H1 (cell line): ENCODE measurements at regions not wholly inside any gene's neighbourhood (a gene's known extent, or its start where the extent isn't known, plus 50 kb on each side); places are given as distances from the start of the nearest gene placed in this dataset.

Experiments used
- CTCF ChIA-PET: fragments of 300-600 bp; sonication (Branson Sonifier 250); formaldehyde crosslinking; loops from one replicate; lab custom pipeline; 2021; ENCODE audit not compliant: partially characterized antibody; lab: Charles Lee
- POLR2A ChIA-PET: fragments of 300-600 bp; sonication (Branson Sonifier 250); formaldehyde crosslinking; loops from one replicate; lab custom pipeline; 2021; ENCODE audit warnings: inconsistent platforms; ENCODE audit not compliant: partially characterized antibody; lab: Charles Lee
- DNase-seq, 2 experiments: peaks; one replicate each; pipeline versions ENCODE4 v3.0.0 to v3.0.0-alpha.2; 2010 to 2022; ENCODE audit warnings: low spot score in 2 of 2, low read depth in 1 of 2, mixed read lengths in 1 of 2
- FAIRE-seq: peaks from 2 replicates; lab custom pipeline; 2011; peaks lifted over from hg19 to GRCh38; lab: Jason Lieb, UNC
- H2AFZ ChIP-seq: 2 replicates; pipeline ENCODE4 v1.8.1; 2012; ENCODE audit warnings: low read length, inconsistent platforms
- H2AK5ac ChIP-seq: 2 replicates; pipeline ENCODE4 v1.6.1; 2013; ENCODE audit warnings: low read depth, low read length
- H2BK120ac ChIP-seq: replicated peaks from 2 replicates; pipeline ENCODE3; 2013; ENCODE audit warnings: low read depth, low read length, inconsistent platforms
- H2BK12ac ChIP-seq: 2 replicates; pipeline ENCODE4 v1.6.1; 2013; ENCODE audit warnings: low read depth, low read length
- H2BK15ac ChIP-seq: 2 replicates; pipeline ENCODE4 v1.6.1; 2013; ENCODE audit warnings: low read length
- H2BK20ac ChIP-seq: 2 replicates; pipeline ENCODE4 v1.6.1; 2013; ENCODE audit warnings: low read length
- H2BK5ac ChIP-seq: 2 replicates; pipeline ENCODE4 v1.6.1; 2013; ENCODE audit warnings: low read depth, low read length
- H3K14ac ChIP-seq: 2 replicates; pipeline ENCODE4 v1.6.1; 2013; ENCODE audit warnings: inconsistent platforms; ENCODE audit not compliant: insufficient read length
- H3K18ac ChIP-seq: 2 replicates; pipeline ENCODE4 v1.6.1; 2013; ENCODE audit warnings: low read length; ENCODE audit errors: extremely low read depth
- H3K23ac ChIP-seq: 2 replicates; pipeline ENCODE4 v1.6.1; 2013; ENCODE audit warnings: inconsistent platforms; ENCODE audit not compliant: insufficient read length
- H3K23me2 ChIP-seq: 2 replicates; pipeline ENCODE4 v1.6.1; 2013; ENCODE audit warnings: low read depth, low read length
- H3K27ac ChIP-seq: 2 replicates; pipeline ENCODE4 v1.6.1; 2011; ENCODE audit warnings: low read depth, low read length, inconsistent platforms
- H3K27me3 ChIP-seq, 4 experiments: replicated peaks in 1 of 4; 1 replicate in 1 of 4; 2 replicates in 3 of 4; pipeline versions ENCODE4 v1.6.1 to v1.8.1; 2011 to 2013; ENCODE audit warnings: low read length in 3 of 4, mild to moderate bottlenecking in 3 of 4, inconsistent platforms in 2 of 4, mixed read lengths in 2 of 4, moderate library complexity in 1 of 4; ENCODE audit not compliant: control insufficient read depth in 3 of 4, insufficient read depth in 3 of 4; ENCODE audit errors: extremely low read depth in 1 of 4
- H3K36me3 ChIP-seq, 4 experiments: 2 replicates each; pipeline versions ENCODE4 v1.6.1 to v1.8.1; 2011 to 2013; ENCODE audit warnings: mild to moderate bottlenecking in 4 of 4, low read length in 3 of 4, moderate library complexity in 2 of 4, control low read depth in 1 of 4, inconsistent platforms in 1 of 4; ENCODE audit not compliant: insufficient read depth in 4 of 4, control insufficient read depth in 2 of 4
- H3K4ac ChIP-seq: replicated peaks from 2 replicates; pipeline ENCODE3; 2013; ENCODE audit warnings: low read length, low read depth, mixed read lengths, inconsistent platforms; ENCODE audit not compliant: insufficient read length
- H3K4me1 ChIP-seq, 4 experiments: replicated peaks in 1 of 4; 1 replicate in 1 of 4; 2 replicates in 3 of 4; pipeline versions ENCODE4 v1.6.1 to v1.8.1; 2011 to 2013; ENCODE audit warnings: low read length in 3 of 4, inconsistent platforms in 2 of 4, mixed read lengths in 1 of 4; ENCODE audit not compliant: insufficient read depth in 4 of 4, control insufficient read depth in 3 of 4
- H3K4me2 ChIP-seq, 2 experiments: 2 replicates each; pipeline versions ENCODE4 v1.6.1 to v1.8.1; 2011 to 2013; ENCODE audit warnings: low read depth in 2 of 2, low read length in 2 of 2, control low read depth in 1 of 2, inconsistent platforms in 1 of 2, mild to moderate bottlenecking in 1 of 2; ENCODE audit not compliant: insufficient read depth in 1 of 2
- H3K4me3 ChIP-seq, 4 experiments: fragments of 200-600, 300-600 bp in 1 of 4; sonication (generic), shearing (Covaris generic), sonication (Bioruptor Twin) in 1 of 4; 2 replicates each; pipeline versions ENCODE4 v1.5.1 to v1.8.1; 2011 to 2016; ENCODE audit warnings: low read length in 4 of 4, low read depth in 3 of 4, control low read depth in 2 of 4, inconsistent platforms in 2 of 4, mild to moderate bottlenecking in 2 of 4, mixed read lengths in 1 of 4, moderate library complexity in 1 of 4; ENCODE audit not compliant: insufficient read depth in 2 of 4; ENCODE audit errors: extremely low read depth in 1 of 4
- H3K56ac ChIP-seq: replicated peaks from 2 replicates; pipeline ENCODE3; 2013; ENCODE audit warnings: low read depth, mild to moderate bottlenecking, mixed read lengths, low read length, inconsistent platforms; ENCODE audit not compliant: insufficient read length
- H3K79me1 ChIP-seq: 2 replicates; pipeline ENCODE4 v1.6.1; 2013; ENCODE audit warnings: low read depth, low read length, control low read depth
- H3K79me2 ChIP-seq, 2 experiments: 2 replicates each; pipeline versions ENCODE4 v1.6.1 to v1.8.1; 2012 to 2013; ENCODE audit warnings: low read length in 2 of 2, mild to moderate bottlenecking in 2 of 2, inconsistent platforms in 1 of 2; ENCODE audit not compliant: insufficient read depth in 2 of 2, control insufficient read depth in 1 of 2
- H3K9ac ChIP-seq, 4 experiments: replicated peaks in 1 of 4; 1 replicate in 1 of 4; 2 replicates in 3 of 4; pipeline versions ENCODE4 v1.6.1 to v1.8.1; 2011 to 2013; ENCODE audit warnings: low read depth in 3 of 4, low read length in 3 of 4, control low read depth in 2 of 4, mild to moderate bottlenecking in 2 of 4, moderate library complexity in 2 of 4, inconsistent platforms in 1 of 4; ENCODE audit errors: extremely low read depth in 1 of 4
- H3K9me3 ChIP-seq, 2 experiments: 2 replicates each; pipeline versions ENCODE4 v1.6.1 to v1.8.1; 2012 to 2013; ENCODE audit warnings: mild to moderate bottlenecking in 2 of 2, moderate library complexity in 2 of 2, control low read depth in 1 of 2, inconsistent platforms in 1 of 2, low read depth in 1 of 2, low read length in 1 of 2, mixed read lengths in 1 of 2; ENCODE audit not compliant: insufficient read depth in 2 of 2
- H4K20me1 ChIP-seq, 2 experiments: replicated peaks in 1 of 2; 2 replicates each; pipeline versions ENCODE3 to v1.8.1; 2011 to 2013; ENCODE audit warnings: inconsistent platforms in 2 of 2, low read length in 2 of 2, mild to moderate bottlenecking in 1 of 2; ENCODE audit not compliant: insufficient read depth in 2 of 2, control insufficient read depth in 1 of 2
- H4K5ac ChIP-seq: 2 replicates; pipeline ENCODE4 v1.6.1; 2013; ENCODE audit warnings: low read length, low read depth, mixed read lengths, inconsistent platforms; ENCODE audit not compliant: insufficient read length
- H4K8ac ChIP-seq: 2 replicates; pipeline ENCODE4 v1.8.0; 2013; ENCODE audit warnings: mild to moderate bottlenecking, moderate library complexity, low read length, inconsistent platforms; ENCODE audit not compliant: insufficient read depth; ENCODE audit errors: extremely low read depth
- H4K91ac ChIP-seq: replicated peaks from 2 replicates; pipeline ENCODE3; 2013; ENCODE audit warnings: low read length, mixed read lengths, inconsistent platforms; ENCODE audit not compliant: insufficient read length
- CBX8 ChIP-seq: fragments of 300-800, 300-1000 bp; sonication (generic); IDR thresholded peaks from 2 replicates; pipeline ENCODE4 v1.7.1; 2016; ENCODE audit warnings: low read depth, low read length, borderline replicate concordance
- CHD1 ChIP-seq: IDR thresholded peaks from 2 replicates; pipeline ENCODE4 v1.6.1; 2012; ENCODE audit warnings: low read depth, low read length, improper control_type of control experiment
- CREB1 ChIP-seq: IDR thresholded peaks from 2 replicates; pipeline ENCODE4 v1.6.1; 2012; ENCODE audit warnings: inconsistent platforms
- CTBP2 ChIP-seq: IDR thresholded peaks from 2 replicates; pipeline ENCODE4 v1.7.0; 2011; ENCODE audit warnings: borderline replicate concordance, mild to moderate bottlenecking, moderate library complexity, mixed read lengths, low read length; ENCODE audit not compliant: insufficient read depth, insufficient read length
- E2F6 ChIP-seq: IDR thresholded peaks from 2 replicates; pipeline ENCODE4 v1.6.1; 2012; ENCODE audit warnings: inconsistent platforms
- EP300 ChIP-seq, 2 experiments: IDR thresholded peaks; 1 replicate in 1 of 2; 2 replicates in 1 of 2; pipeline ENCODE4 v1.6.1; 2011 to 2012; ENCODE audit warnings: low read depth in 2 of 2, low read length in 2 of 2, mild to moderate bottlenecking in 2 of 2, borderline replicate concordance in 1 of 2, inconsistent platforms in 1 of 2, moderate library complexity in 1 of 2
- EZH2 ChIP-seq: fragments of 200-600 bp; sonication (generic); IDR thresholded peaks from 2 replicates; pipeline ENCODE4 v1.7.1; 2012; ENCODE audit warnings: low read depth, mild to moderate bottlenecking, moderate library complexity, low read length, inconsistent platforms; ENCODE audit not compliant: severe bottlenecking
- FOSL1 ChIP-seq: IDR thresholded peaks from 2 replicates; pipeline ENCODE4 v1.6.1; 2011; ENCODE audit warnings: mild to moderate bottlenecking, low read depth, low read length, moderate library complexity; ENCODE audit not compliant: insufficient read depth
- JUND ChIP-seq: IDR thresholded peaks from 2 replicates; pipeline ENCODE4 v1.6.1; 2011; ENCODE audit warnings: mild to moderate bottlenecking, improper control_type of control experiment, low read length
- MAFK ChIP-seq: IDR thresholded peaks from 2 replicates; pipeline ENCODE4 v1.6.1; 2012; ENCODE audit warnings: low read depth, mild to moderate bottlenecking, improper control_type of control experiment, low read length
- RFX5 ChIP-seq: IDR thresholded peaks from 2 replicates; pipeline ENCODE4 v1.6.1; 2011; ENCODE audit warnings: low read depth, low read length, improper control_type of control experiment, borderline replicate concordance
- SAP30 ChIP-seq: fragments of 300-600 bp; sonication (generic); IDR thresholded peaks from 2 replicates; pipeline ENCODE4 v1.7.1; 2012; ENCODE audit warnings: low read length, moderate library complexity, mild to moderate bottlenecking, inconsistent platforms; ENCODE audit not compliant: insufficient read depth, insufficient replicate concordance
- SRF ChIP-seq: IDR thresholded peaks from 2 replicates; pipeline ENCODE4 v1.6.1; 2011; ENCODE audit warnings: mild to moderate bottlenecking, low read depth, low read length, moderate library complexity
- TAF1 ChIP-seq: IDR thresholded peaks from 2 replicates; pipeline ENCODE4 v1.6.1; 2011; ENCODE audit warnings: mild to moderate bottlenecking, low read depth, low read length
- TCF12 ChIP-seq: IDR thresholded peaks from 2 replicates; pipeline ENCODE4 v1.6.1; 2011; ENCODE audit warnings: low read depth, mild to moderate bottlenecking, low read length
- WGBS, 2 experiments: shearing (Covaris generic) in 1 of 2; methylation state at CpG; one replicate each; pipeline versions ENCODE4 v1.1.6 to v1.1.7; 2013 to 2015; ENCODE audit warnings: low lambda C conversion rate in 2 of 2, mixed read lengths in 2 of 2, inconsistent platforms in 1 of 2, low coverage in 1 of 2, missing lambda C conversion rate in 1 of 2; ENCODE audit not compliant: insufficient replicate concordance in 2 of 2, insufficient coverage in 1 of 2, insufficient read length in 1 of 2; ENCODE audit errors: extremely low coverage in 1 of 2, missing lambda C conversion rate in 1 of 2; 5-methylcytosine and 5-hydroxymethylcytosine counted together

GRCh38 chrY:8128578-8128977, 1208.7 kb upstream of the TSPY4 start:
- H3K9me3 ChIP-seq = peaks cover 6 to 22% of the 10 kb centered on the region in 2 experiments; a peak in 2 of 4 replicates
- no peak overlapping the region for H3K4ac ChIP-seq
- no peak for FAIRE-seq
- no peak overlapping the region for H2BK15ac ChIP-seq
- H3K79me1 ChIP-seq = no peaks in the 10 kb centered on the region
- no peaks in the 10 kb centered on the region for H3K27me3 ChIP-seq
- no peaks in the 10 kb centered on the region for H4K20me1 ChIP-seq
- no peak overlapping the region for H4K8ac ChIP-seq
- H4K91ac ChIP-seq = no peak overlapping the region
- H4K5ac ChIP-seq = no peak overlapping the region
- no peak overlapping the region for H2BK20ac ChIP-seq
- no peaks in the 10 kb centered on the region for H3K79me2 ChIP-seq
- no peak overlapping the region for H2AFZ ChIP-seq
- no peak overlapping the region for H3K56ac ChIP-seq
- no peak overlapping the region for H3K18ac ChIP-seq
- H2BK5ac ChIP-seq = no peak overlapping the region
- H3K23ac ChIP-seq = no peak overlapping the region
- no peak overlapping the region for H3K9ac ChIP-seq
- POLR2A ChIA-PET = no interaction called here
- H3K4me3 ChIP-seq = no peak overlapping the region
- no peak overlapping the region for H3K27ac ChIP-seq
- H3K14ac ChIP-seq = no peak overlapping the region
- no peak overlapping the region for H3K4me2 ChIP-seq
- no peak overlapping the region for H2BK12ac ChIP-seq
- DNase-seq = peak in 1 of 2 experiments; percentile 21
- H3K23me2 ChIP-seq = no peaks in the 10 kb centered on the region
- 59% methylated on average over 4 of the region's 23 CpGs; no CpG with 5 or more reads in 1 of the 2 experiments for WGBS, 2 experiments
- H3K4me1 ChIP-seq = no peaks in the 10 kb centered on the region
- H2BK120ac ChIP-seq = no peak overlapping the region
- no peak overlapping the region for H2AK5ac ChIP-seq
- CTCF ChIA-PET = no interaction called here
- H3K36me3 ChIP-seq = no peaks in the 10 kb centered on the region
- TF ChIP-seq FOSL1 (no peak), TAF1 (no peak), CHD1 (no peak), SAP30 (no peak), EP300 (IDR thresholded peaks at IDR 0.05; ENCODE audit: borderline replicate concordance in 1 of 2, low read depth in 2 of 2, low read length in 2 of 2) (no peak), CREB1 (no peak), SRF (no peak), MAFK (no peak), EZH2 (no peak), CTBP2 (no peak), E2F6 (no peak), RFX5 (no peak), JUND (no peak), TCF12 (no peak), CBX8 (no peak)
